Ishikawa (cell line): ENCODE measurements at regions not wholly inside any gene's neighbourhood (a gene's known extent, or its start where the extent isn't known, plus 50 kb on each side); places are given as distances from the start of the nearest gene placed in this dataset.

Experiments
- CEBPB ChIP-seq: IDR thresholded peaks from 2 replicates; pipeline ENCODE4 v1.6.1; 2012
- CREB1 ChIP-seq: IDR thresholded peaks from 2 replicates; pipeline ENCODE4 v1.6.1; 2012; ENCODE audit warnings: low read depth
- EGR1 ChIP-seq: IDR thresholded peaks from 2 replicates; pipeline ENCODE4 v1.6.1; 2012
- EP300 ChIP-seq: IDR thresholded peaks from 2 replicates; pipeline ENCODE4 v1.6.1; 2012; ENCODE audit warnings: borderline replicate concordance
- FOXM1 ChIP-seq: IDR thresholded peaks from 2 replicates; pipeline ENCODE4 v1.6.1; 2012; ENCODE audit warnings: low read depth, borderline replicate concordance
- MAX ChIP-seq: IDR thresholded peaks from 2 replicates; pipeline ENCODE4 v1.6.1; 2012
- NFIC ChIP-seq: IDR thresholded peaks from 2 replicates; pipeline ENCODE4 v1.6.1; 2012
- RAD21 ChIP-seq: IDR thresholded peaks from 2 replicates; pipeline ENCODE4 v1.6.1; 2012; ENCODE audit warnings: low read depth
- TAF1 ChIP-seq: IDR thresholded peaks from 2 replicates; pipeline ENCODE4 v1.6.1; 2012; ENCODE audit warnings: low read depth, mild to moderate bottlenecking
- TCF12 ChIP-seq: IDR thresholded peaks from 2 replicates; pipeline ENCODE4 v1.6.1; 2012; ENCODE audit warnings: low read depth
- TEAD4 ChIP-seq: IDR thresholded peaks from 2 replicates; pipeline ENCODE4 v1.6.1; 2012
- USF1 ChIP-seq: IDR thresholded peaks from 2 replicates; pipeline ENCODE4 v1.6.1; 2012
- YY1 ChIP-seq: IDR thresholded peaks from 2 replicates; pipeline ENCODE4 v1.6.1; 2012; ENCODE audit warnings: low read depth
- ZBTB7A ChIP-seq: IDR thresholded peaks from 2 replicates; pipeline ENCODE4 v1.6.1; 2012; ENCODE audit warnings: low read depth
- TF ChIP-seq, protein P1 (sequence below): IDR thresholded peaks from 2 replicates; pipeline ENCODE4 v1.6.1; 2012; ENCODE audit warnings: low read depth, mild to moderate bottlenecking

- no peak for TF ChIP-seq MAX
Measured at GRCh38 chrX:25219480-25219879, 203.7 kb upstream of the ARX start.

GRCh38 chrX:25213611-25214010, 197.8 kb upstream of the ARX start:
- no peak for TF ChIP-seq CEBPB

GRCh38 chrX:25207803-25208475, 192.2 kb upstream of the ARX start:
- TF ChIP-seq TEAD4: no peak
- TF ChIP-seq EGR1: no peak
- TF ChIP-seq MAX: no peak
- no peak for TF ChIP-seq YY1
- TF ChIP-seq EP300: no peak
- no peak for TF ChIP-seq CEBPB
- no peak for TF ChIP-seq FOXM1
- no peak for TF ChIP-seq TAF1
- TF ChIP-seq RAD21: no peak
- no peak for TF ChIP-seq TCF12
- TF ChIP-seq ZBTB7A: no peak
- no peak for TF ChIP-seq CREB1
- TF ChIP-seq, protein P1, sequence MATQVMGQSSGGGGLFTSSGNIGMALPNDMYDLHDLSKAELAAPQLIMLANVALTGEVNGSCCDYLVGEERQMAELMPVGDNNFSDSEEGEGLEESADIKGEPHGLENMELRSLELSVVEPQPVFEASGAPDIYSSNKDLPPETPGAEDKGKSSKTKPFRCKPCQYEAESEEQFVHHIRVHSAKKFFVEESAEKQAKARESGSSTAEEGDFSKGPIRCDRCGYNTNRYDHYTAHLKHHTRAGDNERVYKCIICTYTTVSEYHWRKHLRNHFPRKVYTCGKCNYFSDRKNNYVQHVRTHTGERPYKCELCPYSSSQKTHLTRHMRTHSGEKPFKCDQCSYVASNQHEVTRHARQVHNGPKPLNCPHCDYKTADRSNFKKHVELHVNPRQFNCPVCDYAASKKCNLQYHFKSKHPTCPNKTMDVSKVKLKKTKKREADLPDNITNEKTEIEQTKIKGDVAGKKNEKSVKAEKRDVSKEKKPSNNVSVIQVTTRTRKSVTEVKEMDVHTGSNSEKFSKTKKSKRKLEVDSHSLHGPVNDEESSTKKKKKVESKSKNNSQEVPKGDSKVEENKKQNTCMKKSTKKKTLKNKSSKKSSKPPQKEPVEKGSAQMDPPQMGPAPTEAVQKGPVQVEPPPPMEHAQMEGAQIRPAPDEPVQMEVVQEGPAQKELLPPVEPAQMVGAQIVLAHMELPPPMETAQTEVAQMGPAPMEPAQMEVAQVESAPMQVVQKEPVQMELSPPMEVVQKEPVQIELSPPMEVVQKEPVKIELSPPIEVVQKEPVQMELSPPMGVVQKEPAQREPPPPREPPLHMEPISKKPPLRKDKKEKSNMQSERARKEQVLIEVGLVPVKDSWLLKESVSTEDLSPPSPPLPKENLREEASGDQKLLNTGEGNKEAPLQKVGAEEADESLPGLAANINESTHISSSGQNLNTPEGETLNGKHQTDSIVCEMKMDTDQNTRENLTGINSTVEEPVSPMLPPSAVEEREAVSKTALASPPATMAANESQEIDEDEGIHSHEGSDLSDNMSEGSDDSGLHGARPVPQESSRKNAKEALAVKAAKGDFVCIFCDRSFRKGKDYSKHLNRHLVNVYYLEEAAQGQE: no peak
- TF ChIP-seq USF1: no peak
- TF ChIP-seq NFIC: no peak

GRCh38 chrX:25206778-25207177, 191.0 kb upstream of the ARX start:
- TF ChIP-seq USF1 (no peak), TEAD4 (no peak), YY1 (no peak), NFIC (no peak), CEBPB (no peak), EP300 (no peak), ZBTB7A (no peak), FOXM1 (no peak), MAX (no peak), TCF12 (no peak), RAD21 (no peak), TAF1 (no peak), CREB1 (no peak), EGR1 (no peak)
- TF ChIP-seq, protein P1: no peak

DNA sequence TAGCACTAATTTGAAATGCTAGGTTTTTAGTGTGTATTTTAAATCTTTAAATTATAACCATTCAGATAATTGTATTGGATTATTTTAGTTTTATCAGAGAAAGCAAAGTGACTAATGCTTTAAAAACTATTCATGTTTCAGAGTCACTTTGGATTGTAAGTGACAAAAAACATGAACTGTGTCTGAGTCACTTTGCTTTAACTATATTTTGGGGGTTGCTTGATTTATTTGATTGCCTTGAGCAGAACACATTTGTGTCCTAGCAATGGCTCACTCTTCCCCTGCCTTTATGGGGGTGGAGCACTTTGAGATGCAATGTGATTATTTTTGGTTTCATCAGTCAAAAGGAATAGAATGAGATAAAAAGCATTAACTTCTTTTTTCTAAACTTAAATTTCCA, 188.4 kb upstream of the ARX start:
- TF ChIP-seq EP300 (no peak), TAF1 (no peak), USF1 (no peak), ZBTB7A (no peak), NFIC (no peak), CEBPB (no peak), FOXM1 (no peak), RAD21 (no peak), EGR1 (no peak), TEAD4 (no peak), MAX (no peak), CREB1 (no peak), YY1 (no peak), TCF12 (no peak)
- TF ChIP-seq, protein P1: no peak
